Stomach smooth muscle (tissue), 2 donors: ENCODE measurements at regions not wholly inside any gene's neighbourhood (a gene's known extent, or its start where the extent isn't known, plus 50 kb on each side); places are given as distances from the start of the nearest gene placed in this dataset.

Experiments used
- H3K27ac ChIP-seq: one replicate; pipeline ENCODE4 v1.7.0; 2013; ENCODE audit warnings: mild to moderate bottlenecking, low read length, inconsistent platforms
- H3K27me3 ChIP-seq, 2 donors: one replicate each; pipeline ENCODE4 v1.7.0; 2013; ENCODE audit warnings: low read length in 2 of 2; ENCODE audit not compliant: insufficient read depth in 2 of 2, control insufficient read depth in 1 of 2
- H3K36me3 ChIP-seq, 2 donors: one replicate each; pipeline ENCODE4 v1.7.0; 2013; ENCODE audit warnings: low read length in 2 of 2; ENCODE audit not compliant: control insufficient read depth in 2 of 2, insufficient read depth in 2 of 2
- H3K4me1 ChIP-seq: one replicate; pipeline ENCODE4 v1.7.0; 2013; ENCODE audit warnings: low read length; ENCODE audit not compliant: control insufficient read depth, insufficient read depth
- H3K4me3 ChIP-seq, 2 donors: one replicate each; pipeline ENCODE4 v1.7.0; 2013; ENCODE audit warnings: low read length in 2 of 2
- H3K9ac ChIP-seq, 2 donors: one replicate each; pipeline ENCODE4 v1.7.0; 2013; ENCODE audit warnings: low read length in 2 of 2, mild to moderate bottlenecking in 1 of 2
- H3K9me3 ChIP-seq, 2 donors: one replicate each; pipeline ENCODE4 v1.7.0; 2013; ENCODE audit warnings: low read length in 2 of 2; ENCODE audit not compliant: control insufficient read depth in 2 of 2
- donor health status: healthy.
- donor health status: Pancreatic carcinoma.

DNA sequence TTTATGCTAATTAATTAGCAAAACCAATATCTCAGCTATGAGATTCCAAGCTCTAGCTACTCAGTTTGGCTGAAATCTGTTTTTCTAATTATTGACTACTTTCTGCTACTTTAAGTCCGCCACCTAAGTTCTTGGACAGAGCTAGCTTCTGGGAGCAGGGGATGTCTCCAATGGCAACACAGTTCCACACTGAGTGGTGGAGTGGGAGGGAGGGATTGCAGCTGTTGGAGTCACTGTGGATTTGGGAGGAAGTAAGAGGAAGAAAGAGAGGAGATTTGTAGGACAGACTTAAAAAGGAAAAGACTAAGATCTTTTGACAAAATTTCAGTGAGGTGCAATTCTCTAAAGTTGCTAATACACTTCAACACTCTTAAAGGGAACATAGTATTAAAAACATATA, 450.8 kb downstream of the NFIB start:
- Histone ChIP-seq H3K9me3 (no peaks in the 10 kb centered on the region), H3K27ac (no peak overlapping the region), H3K4me1 (peaks cover 3% of the 10 kb centered on the region), H3K9ac (no peak overlapping the region), H3K36me3 (no peaks in the 10 kb centered on the region), H3K27me3 (no peaks in the 10 kb centered on the region), H3K4me3 (no peak overlapping the region)

DNA sequence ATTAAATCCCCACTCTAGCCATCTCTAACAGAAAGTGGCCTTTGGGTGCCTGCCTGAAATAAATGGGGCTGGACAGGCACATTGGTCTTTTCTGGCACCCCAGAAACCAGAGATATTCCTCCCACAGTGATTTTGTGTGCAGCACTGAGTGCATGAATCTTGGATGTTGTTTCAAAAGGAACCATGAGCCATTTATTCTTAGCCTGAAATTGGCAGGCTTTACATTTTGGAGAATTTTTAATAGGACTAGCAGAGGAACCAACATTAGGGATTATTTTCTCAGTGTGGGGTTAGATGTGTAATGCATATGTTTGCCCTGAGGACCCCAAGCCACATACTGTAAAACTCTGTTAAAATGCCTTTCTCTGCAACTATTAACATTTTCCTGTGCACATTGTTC, 451.3 kb downstream of the NFIB start:
- no peaks in the 10 kb centered on the region for H3K36me3 ChIP-seq
- peaks cover 3% of the 10 kb centered on the region for H3K4me1 ChIP-seq
- H3K9ac ChIP-seq, result no peak overlapping the region
- no peak overlapping the region for H3K4me3 ChIP-seq
- H3K27ac ChIP-seq, result no peak overlapping the region
- no peaks in the 10 kb centered on the region for H3K27me3 ChIP-seq
- no peaks in the 10 kb centered on the region for H3K9me3 ChIP-seq

DNA sequence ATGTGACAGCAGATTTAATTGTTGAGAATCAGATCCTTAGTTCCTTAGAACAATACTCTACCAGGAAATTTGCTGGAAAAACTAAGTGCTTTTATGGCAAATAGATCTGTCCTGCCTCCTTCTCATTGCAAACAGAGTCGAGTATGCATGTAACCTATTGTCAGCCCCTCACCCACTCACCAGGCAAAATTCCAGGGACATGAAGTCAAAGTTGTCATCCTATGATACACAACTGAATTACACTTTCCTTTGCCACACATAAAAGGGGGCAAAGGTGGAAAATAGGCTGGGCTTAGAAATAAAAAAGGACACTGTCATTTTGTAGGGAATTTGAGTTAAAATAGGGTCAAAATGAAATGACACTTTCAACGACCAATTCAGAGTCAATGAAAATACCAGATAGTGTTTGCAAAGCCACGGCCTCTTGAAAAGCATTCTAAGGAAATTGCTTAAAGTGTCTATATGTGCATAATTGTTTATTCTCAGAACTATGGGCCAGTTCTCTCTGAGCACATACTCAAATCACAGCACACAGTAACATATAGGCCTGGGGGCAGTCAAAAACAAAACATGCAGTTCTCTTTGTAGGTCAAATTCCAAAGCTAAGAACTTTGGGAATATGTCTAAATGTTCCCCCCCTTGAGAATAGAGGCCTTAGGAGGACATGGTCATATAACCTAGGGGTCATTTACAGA, 452.8 kb downstream of the NFIB start:
- H3K4me1 ChIP-seq, result peaks cover 3% of the 10 kb centered on the region
- H3K27me3 ChIP-seq, result no peaks in the 10 kb centered on the region
- H3K27ac ChIP-seq, result no peak overlapping the region
- H3K36me3 ChIP-seq, result no peaks in the 10 kb centered on the region
- H3K9ac ChIP-seq, result no peak overlapping the region
- H3K9me3 ChIP-seq, result no peaks in the 10 kb centered on the region
- H3K4me3 ChIP-seq, result no peak overlapping the region

DNA sequence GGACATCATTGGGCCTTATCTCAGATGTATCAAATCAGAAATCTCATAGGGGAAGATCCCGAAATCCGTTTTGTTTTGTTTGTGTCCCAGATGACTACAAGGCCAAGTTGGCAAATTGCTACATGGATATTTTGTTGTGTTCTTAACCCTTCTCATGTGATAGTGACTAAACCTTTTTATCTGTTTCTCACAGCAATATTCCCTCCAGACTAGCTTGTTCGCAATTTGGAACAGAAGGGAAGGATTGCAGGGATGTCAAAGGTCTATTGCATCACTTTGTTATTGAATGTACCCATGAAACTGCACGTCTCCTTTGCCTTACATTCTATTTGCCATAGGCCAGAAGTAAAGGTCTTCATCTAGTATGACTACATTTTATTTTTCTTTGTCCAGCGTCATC, 453.9 kb downstream of the NFIB start:
- H3K9ac ChIP-seq, result no peak overlapping the region
- H3K36me3 ChIP-seq, result no peaks in the 10 kb centered on the region
- peaks cover 3% of the 10 kb centered on the region for H3K4me1 ChIP-seq
- no peaks in the 10 kb centered on the region for H3K9me3 ChIP-seq
- no peaks in the 10 kb centered on the region for H3K27me3 ChIP-seq
- no peak overlapping the region for H3K4me3 ChIP-seq
- H3K27ac ChIP-seq, result no peak overlapping the region

DNA sequence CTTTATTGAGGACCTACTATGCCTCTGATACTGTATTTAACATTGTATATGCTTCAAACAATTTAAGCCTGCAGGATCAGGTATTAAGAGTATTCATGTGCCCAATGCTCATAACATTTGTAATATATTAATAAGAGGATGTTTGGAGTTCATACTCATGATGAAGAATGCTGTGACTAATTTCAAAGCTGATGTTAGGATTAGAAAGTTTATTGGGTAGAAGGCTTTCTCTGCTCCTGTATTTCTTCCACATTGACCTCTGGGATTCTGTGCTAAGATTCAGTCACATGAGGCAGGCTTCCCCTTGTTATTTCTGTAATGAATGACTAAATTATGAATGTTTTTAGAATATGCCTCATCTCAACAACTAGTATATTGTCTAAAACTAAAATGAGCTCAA, 456.4 kb downstream of the NFIB start:
- H3K27me3 ChIP-seq, result no peaks in the 10 kb centered on the region
- H3K36me3 ChIP-seq, result no peaks in the 10 kb centered on the region
- no peaks in the 10 kb centered on the region for H3K9me3 ChIP-seq
- no peak overlapping the region for H3K27ac ChIP-seq
- peaks cover 1% of the 10 kb centered on the region for H3K4me1 ChIP-seq
- H3K4me3 ChIP-seq, result no peak overlapping the region
- no peak overlapping the region for H3K9ac ChIP-seq

DNA sequence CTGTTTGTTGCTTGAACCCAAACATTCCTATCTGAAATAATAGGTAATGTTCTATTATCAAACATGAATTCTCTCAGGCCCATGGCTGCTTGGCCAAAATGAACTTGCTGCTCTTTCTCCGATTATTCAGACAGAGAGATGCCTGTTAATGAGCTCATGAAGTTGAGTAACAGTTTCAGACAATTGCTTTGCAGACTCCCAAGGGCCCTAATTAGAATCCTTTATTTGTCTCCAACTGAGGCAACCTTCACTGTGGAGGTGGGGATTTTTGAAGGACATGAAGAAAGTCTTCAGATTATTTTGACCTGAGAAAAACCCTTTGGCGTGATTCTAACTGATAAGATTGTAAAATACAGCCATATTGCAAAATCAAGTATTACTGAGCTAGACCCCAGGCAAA, 466.7 kb downstream of the NFIB start:
- no peak overlapping the region for H3K9ac ChIP-seq
- no peaks in the 10 kb centered on the region for H3K4me1 ChIP-seq
- no peak overlapping the region for H3K27ac ChIP-seq
- no peaks in the 10 kb centered on the region for H3K27me3 ChIP-seq
- H3K36me3 ChIP-seq, result no peaks in the 10 kb centered on the region
- no peak overlapping the region for H3K4me3 ChIP-seq
- H3K9me3 ChIP-seq, result no peaks in the 10 kb centered on the region

DNA sequence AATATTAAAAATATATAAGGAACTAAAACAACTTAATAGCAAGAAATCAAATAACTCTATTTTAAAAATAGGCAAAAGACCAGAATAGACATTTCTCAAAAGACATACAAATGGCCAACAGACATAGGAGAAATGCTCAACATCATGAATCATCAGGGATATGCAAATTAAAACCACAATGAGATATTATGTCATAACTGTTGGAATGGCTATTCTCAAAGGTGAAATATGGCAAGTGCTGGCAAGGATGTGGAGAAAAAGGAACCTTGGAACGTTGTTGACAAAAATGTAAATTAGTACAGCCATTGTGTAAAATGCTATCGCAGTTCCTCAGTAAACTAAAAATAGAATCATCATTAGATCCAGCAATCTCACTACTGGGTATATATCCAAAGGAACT, 468.5 kb downstream of the NFIB start:
- H3K27me3 ChIP-seq, result no peaks in the 10 kb centered on the region
- H3K9me3 ChIP-seq, result no peaks in the 10 kb centered on the region
- H3K4me3 ChIP-seq, result no peak overlapping the region
- H3K4me1 ChIP-seq, result peaks cover 3% of the 10 kb centered on the region
- H3K36me3 ChIP-seq, result no peaks in the 10 kb centered on the region
- H3K27ac ChIP-seq, result no peak overlapping the region
- H3K9ac ChIP-seq, result no peak overlapping the region

DNA sequence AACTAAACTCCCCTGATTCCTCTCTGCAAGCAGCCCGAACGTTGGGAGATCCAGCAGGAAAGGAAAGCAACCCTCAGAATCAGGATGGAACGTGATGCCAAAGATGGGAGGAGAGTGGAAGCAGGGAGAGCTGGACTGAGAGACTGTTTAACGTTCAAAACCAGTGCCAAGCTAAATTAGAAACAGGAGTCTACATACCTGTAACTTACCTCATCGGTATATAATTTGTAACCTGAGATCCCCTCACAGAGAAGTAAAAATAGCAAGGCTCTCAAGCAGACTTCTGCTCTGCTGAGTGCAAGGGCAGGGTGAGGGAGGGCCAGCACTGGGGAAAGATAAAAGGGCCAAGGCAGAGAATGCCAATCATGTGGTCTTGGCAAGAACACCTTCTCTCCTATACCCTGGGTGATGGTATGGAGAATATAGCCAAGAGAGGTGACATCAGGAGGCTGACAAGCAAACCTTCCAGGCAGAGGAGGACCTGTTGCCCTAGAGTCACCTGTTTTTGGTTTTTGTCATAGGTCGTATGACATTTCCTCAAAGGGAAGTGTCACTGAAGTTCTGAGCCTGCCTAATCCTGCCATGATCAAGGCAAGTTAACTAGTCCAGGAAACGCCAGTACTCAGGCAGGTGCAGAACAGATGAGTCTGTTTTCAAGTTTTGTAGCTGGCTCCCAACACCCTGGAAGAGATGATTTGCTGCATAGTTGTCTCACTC, 472.0 kb downstream of the NFIB start:
- Histone ChIP-seq H3K4me3 (no peak overlapping the region), H3K9ac (no peak overlapping the region), H3K36me3 (no peaks in the 10 kb centered on the region), H3K9me3 (no peaks in the 10 kb centered on the region), H3K27ac (no peak overlapping the region), H3K4me1 (peaks cover 3% of the 10 kb centered on the region), H3K27me3 (no peaks in the 10 kb centered on the region)

DNA sequence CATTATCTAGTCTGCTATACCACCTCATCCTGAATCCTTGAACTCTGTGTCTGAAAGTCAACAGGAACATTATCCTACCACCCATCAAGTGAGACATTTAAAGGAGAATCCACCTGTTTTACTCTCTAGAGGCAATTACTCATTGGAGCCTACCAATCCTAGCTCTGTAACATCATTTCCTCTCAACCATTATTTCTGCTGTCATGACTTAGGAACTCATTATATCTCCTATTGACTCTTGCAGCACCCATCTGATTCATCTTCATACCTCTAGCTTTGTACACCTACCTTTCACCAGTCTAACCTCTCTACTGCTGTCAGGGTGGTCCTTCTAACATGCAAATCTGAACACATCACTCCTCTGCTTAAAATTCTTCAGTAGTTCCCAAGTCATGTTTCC, 481.5 kb downstream of the NFIB start:
- Histone ChIP-seq H3K27ac (no peak overlapping the region), H3K4me1 (no peaks in the 10 kb centered on the region), H3K36me3 (no peaks in the 10 kb centered on the region), H3K9ac (no peak overlapping the region), H3K9me3 (peaks cover 0 to 5% of the 10 kb centered on the region in 2 donors), H3K4me3 (no peak overlapping the region), H3K27me3 (no peaks in the 10 kb centered on the region)

DNA sequence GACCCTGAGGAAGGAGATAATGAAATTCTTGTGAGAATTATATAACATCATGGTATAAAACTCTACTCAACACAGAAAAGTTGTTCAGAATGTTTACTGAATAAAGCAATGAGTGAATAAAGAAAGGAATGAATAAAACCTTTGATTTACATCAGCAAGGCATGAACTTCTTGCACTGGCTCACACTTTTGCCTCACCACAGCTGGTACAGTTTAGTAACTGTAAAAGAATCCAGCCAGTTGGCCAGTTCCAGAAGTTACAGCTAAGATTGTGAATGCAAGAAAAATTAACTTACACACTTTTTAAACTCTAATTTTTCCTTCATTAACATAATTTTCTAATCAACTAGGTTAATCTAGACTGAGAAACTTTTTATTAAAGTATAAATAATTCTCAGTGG, 490.9 kb downstream of the NFIB start:
- Histone ChIP-seq H3K4me3 (no peak overlapping the region), H3K27ac (no peak overlapping the region), H3K27me3 (no peaks in the 10 kb centered on the region), H3K9ac (no peak overlapping the region), H3K36me3 (no peaks in the 10 kb centered on the region), H3K4me1 (no peaks in the 10 kb centered on the region), H3K9me3 (no peaks in the 10 kb centered on the region)

DNA sequence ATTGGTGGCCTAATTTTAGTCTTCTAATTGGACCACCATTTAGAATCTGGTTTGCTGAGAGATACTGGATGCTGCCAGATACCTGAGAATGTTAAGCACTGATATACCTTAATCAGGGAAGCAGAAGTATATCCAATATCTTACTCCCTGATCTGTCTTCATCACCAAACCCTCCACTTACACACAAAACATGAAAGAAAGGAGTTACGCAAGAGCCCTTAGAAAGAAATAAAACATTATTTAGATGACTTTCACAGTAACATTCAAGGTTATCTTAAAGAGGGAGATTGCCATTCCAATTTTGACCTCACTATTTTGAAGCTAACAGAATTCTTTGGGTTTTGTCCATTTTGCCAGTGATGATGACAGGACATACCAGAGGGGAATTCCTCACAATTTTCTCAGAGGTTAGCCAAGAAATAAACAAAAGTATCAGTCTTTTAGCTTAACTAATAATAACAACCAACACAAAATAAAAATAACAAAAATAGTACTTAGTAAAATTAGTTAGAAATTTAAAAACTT, 496.1 kb downstream of the NFIB start:
- no peak overlapping the region for H3K9ac ChIP-seq
- H3K4me3 ChIP-seq, result no peak overlapping the region
- H3K27ac ChIP-seq, result no peak overlapping the region
- no peaks in the 10 kb centered on the region for H3K36me3 ChIP-seq
- no peaks in the 10 kb centered on the region for H3K9me3 ChIP-seq
- H3K27me3 ChIP-seq, result no peaks in the 10 kb centered on the region
- no peaks in the 10 kb centered on the region for H3K4me1 ChIP-seq
